HepG2 (cell line): ENCODE measurements at regions not wholly inside any gene's neighbourhood (a gene's known extent, or its start where the extent isn't known, plus 50 kb on each side); places are given as distances from the start of the nearest gene placed in this dataset.

ENCODE experiments used
- ATAC-seq: fragments of 200-7000 bp; cut with Tn5 transposase; 3 replicates; pipeline ENCODE4 v1.9.1; 2020; ENCODE audit warnings: mild to moderate bottlenecking, moderate library complexity
- BruUV-seq: library from RNA; stranded (reverse); fragments of 400-500 nt; replicated peaks from 2 replicates; lab custom pipeline; 2021; lab: Mats Ljungman, UMichigan
- CTCF ChIA-PET: fragments of 300-600 bp; formaldehyde crosslinking; extraction: SDS; loops from one replicate; lab custom pipeline; 2021; ENCODE audit warnings: low total read pairs, inconsistent platforms, low intra/inter-chr PET ratio; lab: Yijun Ruan, JAX
- POLR2A ChIA-PET: fragments of 350-600 bp; sonication (Branson Sonifier 250); formaldehyde crosslinking; loops from one replicate; lab custom pipeline; 2020; ENCODE audit warnings: antibody characterized with exemption, inconsistent platforms; lab: Yijun Ruan, JAX
- DNase-seq: peaks from one replicate; pipeline ENCODE4 v3.0.0-alpha.2; 2015; ENCODE audit warnings: low spot score
- FAIRE-seq: peaks from 3 replicates; lab custom pipeline; 2011; peaks lifted over from hg19 to GRCh38; lab: Jason Lieb, UNC
- H2AFZ ChIP-seq: one replicate; pipeline ENCODE4 v1.6.1; 2011; ENCODE audit warnings: low read length, inconsistent platforms
- H3K27ac ChIP-seq: fragments of 300-600 bp; 3 replicates; pipeline ENCODE4 v1.8.0; 2011; ENCODE audit warnings: mixed run types, mild to moderate bottlenecking, mixed read lengths, low read length, inconsistent platforms; ENCODE audit not compliant: insufficient read depth; ENCODE audit errors: extremely low read length
- H3K27me3 ChIP-seq, 2 experiments: fragments of 200-600 bp in 1 of 2; 2 replicates in 1 of 2; 3 replicates in 1 of 2; pipeline versions ENCODE4 v1.6.0 to v1.8.0; 2011; ENCODE audit warnings: low read length in 2 of 2, mild to moderate bottlenecking in 2 of 2, moderate library complexity in 2 of 2, inconsistent platforms in 1 of 2; ENCODE audit not compliant: insufficient read depth in 2 of 2, control insufficient read depth in 1 of 2
- H3K36me3 ChIP-seq, 2 experiments: fragments of 200-600 bp in 1 of 2; replicated peaks in 1 of 2; 2 replicates in 1 of 2; 3 replicates in 1 of 2; pipeline versions ENCODE4 v1.5.1 to v1.8.0; 2011; ENCODE audit warnings: low read length in 2 of 2, inconsistent platforms in 1 of 2; ENCODE audit not compliant: insufficient read depth in 2 of 2, control insufficient read depth in 1 of 2
- H3K4me1 ChIP-seq: 2 replicates; pipeline ENCODE4 v1.5.1; 2012; ENCODE audit warnings: low read length, inconsistent platforms; ENCODE audit not compliant: insufficient read depth
- H3K4me2 ChIP-seq: 2 replicates; pipeline ENCODE4 v1.6.0; 2011; ENCODE audit warnings: low read depth, low read length, inconsistent platforms
- H3K4me3 ChIP-seq, 3 experiments: fragments of 200-600 bp in 1 of 3; sonication (generic), shearing (Covaris generic) in 1 of 3; replicated peaks in 1 of 3; 2 replicates each; pipeline ENCODE4 v1.5.1; 2011 to 2016; ENCODE audit warnings: low read length in 3 of 3, inconsistent platforms in 2 of 3, low read depth in 2 of 3, mild to moderate bottlenecking in 2 of 3, control low read depth in 1 of 3, mixed read lengths in 1 of 3; ENCODE audit not compliant: insufficient read depth in 1 of 3
- H3K79me2 ChIP-seq: one replicate; pipeline ENCODE4 v1.6.1; 2011; ENCODE audit warnings: low read length, inconsistent platforms; ENCODE audit not compliant: insufficient read depth
- H3K9ac ChIP-seq: 2 replicates; pipeline ENCODE4 v1.6.0; 2011; ENCODE audit warnings: mild to moderate bottlenecking, low read depth, low read length, inconsistent platforms; ENCODE audit not compliant: insufficient read depth
- H3K9me3 ChIP-seq: 2 replicates; pipeline ENCODE4 v1.5.1; 2012; ENCODE audit warnings: mild to moderate bottlenecking, low read length
- H4K20me1 ChIP-seq: 2 replicates; pipeline ENCODE4 v1.6.0; 2011; ENCODE audit warnings: inconsistent platforms, mild to moderate bottlenecking, low read length, moderate library complexity; ENCODE audit not compliant: insufficient read depth
- ATF7-NPFF ChIP-seq: sonication (generic); formaldehyde crosslinking; IDR thresholded peaks from 2 replicates; pipeline ENCODE4 v1.8.1; 2023; ENCODE audit warnings: mild to moderate bottlenecking, low read depth, missing genetic modification reagents, moderate library complexity
- CCDC6 ChIP-seq: sonication (generic); formaldehyde crosslinking; IDR thresholded peaks from 2 replicates; pipeline ENCODE4 v1.8.1; 2022; ENCODE audit warnings: mild to moderate bottlenecking, missing genetic modification reagents, moderate library complexity
- HNRNPH1 ChIP-seq: fragments of 200-400 bp; formaldehyde crosslinking; optimal IDR thresholded peaks from 2 replicates; pipeline ENCODE3; 2017; ENCODE audit warnings: mild to moderate bottlenecking, low read depth, low read length
- HOXA9 ChIP-seq: sonication (generic); formaldehyde crosslinking; IDR thresholded peaks from 2 replicates; pipeline ENCODE4 v1.8.1; 2022; ENCODE audit warnings: missing genetic modification reagents, mild to moderate bottlenecking, moderate library complexity, borderline replicate concordance
- NCOR1 ChIP-seq: fragments of 200-600 bp; sonication (generic); IDR thresholded peaks from 2 replicates; pipeline ENCODE4 v1.7.0; 2017; ENCODE audit warnings: antibody characterized with exemption, low read length, borderline replicate concordance
- NR2F1 ChIP-seq, 2 experiments: fragments of 450-650 bp in 1 of 2; formaldehyde crosslinking in 1 of 2; IDR thresholded peaks; 2 replicates each; pipeline versions ENCODE4 v1.5.0 to v1.6.1; 2016 to 2020; ENCODE audit warnings: mild to moderate bottlenecking in 1 of 2, missing compliant biosample characterization in 1 of 2, missing genetic modification reagents in 1 of 2, moderate library complexity in 1 of 2
- SP1 ChIP-seq, 2 experiments: fragments of 450-650 bp in 1 of 2; sonication (generic) in 1 of 2; formaldehyde crosslinking in 1 of 2; IDR thresholded peaks; 2 replicates each; pipeline versions ENCODE4 v1.4.0 to v1.6.1; 2016 to 2020; ENCODE audit warnings: missing genetic modification reagents in 1 of 2
- ZBTB2 ChIP-seq: sonication (generic); formaldehyde crosslinking; IDR thresholded peaks from 2 replicates; pipeline ENCODE4 v1.8.0; 2022; ENCODE audit warnings: low read depth, missing genetic modification reagents
- ZBTB7B ChIP-seq: sonication (generic); formaldehyde crosslinking; IDR thresholded peaks from 2 replicates; pipeline ENCODE4 v1.4.0; 2020; ENCODE audit warnings: missing genetic modification reagents
- ZNF121 ChIP-seq: sonication (generic); formaldehyde crosslinking; IDR thresholded peaks from 2 replicates; pipeline ENCODE4 v1.5.0; 2020; ENCODE audit warnings: mild to moderate bottlenecking, missing genetic modification reagents
- ZNF138 ChIP-seq: sonication (generic); formaldehyde crosslinking; IDR thresholded peaks from 2 replicates; pipeline ENCODE4 v1.5.0; 2020; ENCODE audit warnings: mild to moderate bottlenecking, low read depth, missing genetic modification reagents
- ZNF282 ChIP-seq: fragments of 450-650 bp; IDR thresholded peaks from 2 replicates; pipeline ENCODE4 v1.6.1; 2018; ENCODE audit not compliant: partially characterized antibody
- ZNF317 ChIP-seq: sonication (generic); formaldehyde crosslinking; IDR thresholded peaks from 2 replicates; pipeline ENCODE4 v1.5.0; 2020; ENCODE audit warnings: mild to moderate bottlenecking, missing genetic modification reagents
- ZNF878 ChIP-seq: sonication (generic); formaldehyde crosslinking; IDR thresholded peaks from 2 replicates; pipeline ENCODE4 v1.8.1; 2023; ENCODE audit warnings: mild to moderate bottlenecking, missing genetic modification reagents, moderate library complexity
- WGBS: methylation state at CpG from one replicate; pipeline ENCODE4 v1.1.6; 2017; ENCODE audit warnings: low lambda C conversion rate; 5-methylcytosine and 5-hydroxymethylcytosine counted together
- in situ Hi-C: cut with HindIII; loops from 2 replicates; pipeline ENCODE4 v1.10.0; 2017; ENCODE audit warnings: low pct_unique_long_range_greater_than_20kb; ENCODE audit not compliant: extremely low pct_ligation_motif_present
- intact Hi-C: fragments of 100-400 bp; cut with micrococcal nuclease; formaldehyde crosslinking; loops from one replicate; pipeline ENCODE4 v1.10.0; 2022; ENCODE audit not compliant: unreplicated experiment
- TF ChIP-seq, protein P1 (sequence below): sonication (generic); formaldehyde crosslinking; IDR thresholded peaks from 2 replicates; pipeline ENCODE4 v1.4.0; 2020; ENCODE audit warnings: missing genetic modification reagents

GRCh38 chr3:81080608-81081007, 680.8 kb downstream of the GBE1 start:
- in situ Hi-C loops: no loop called here
- Histone ChIP-seq H3K4me2 (no peak overlapping the region), H3K9me3 (no peaks in the 10 kb centered on the region), H3K27me3 (no peaks in the 10 kb centered on the region), H3K36me3 (no peaks in the 10 kb centered on the region), H3K79me2 (no peaks in the 10 kb centered on the region), H3K4me1 (no peaks in the 10 kb centered on the region), H3K9ac (no peak overlapping the region), H3K4me3 (no peak overlapping the region), H3K27ac (no peak overlapping the region), H2AFZ (no peak overlapping the region), H4K20me1 (no peaks in the 10 kb centered on the region)
- WGBS: 42% methylated on average over 5 of the region's 5 CpGs
- TF ChIP-seq ZNF878 (CRISPR knock-in tag) (no peak), HNRNPH1 (no peak), ZNF282 (no peak)
- BruUV-seq: no TSS peak
- no peak for ATAC-seq
- ChIA-PET CTCF (no interaction called here), POLR2A (no interaction called here)
- FAIRE-seq: no peak
- DNase-seq: no peak
- intact Hi-C loops: no loop called here

DNA sequence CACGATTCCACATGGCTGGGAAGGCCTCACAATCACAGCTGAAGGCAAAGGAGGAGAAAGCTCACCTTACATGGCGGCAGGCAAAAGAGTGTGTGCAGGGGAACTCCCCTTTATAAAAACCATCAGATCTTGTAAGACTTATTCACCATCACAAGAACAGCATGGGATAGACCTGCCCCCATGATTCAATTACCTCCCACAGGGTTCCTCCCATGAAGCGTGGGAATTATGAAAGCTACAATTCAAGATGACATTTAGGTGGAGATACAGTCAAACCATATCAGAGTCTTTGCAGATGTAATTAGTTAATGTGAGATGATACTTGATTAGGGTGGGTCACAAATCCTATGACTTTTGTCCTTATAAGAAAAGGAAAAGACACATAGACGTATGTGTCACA, 688.9 kb downstream of the GBE1 start:
- CTCF ChIA-PET: no interaction called here
- FAIRE-seq (no peak), ATAC-seq (no peak), DNase-seq (no peak)
- intact Hi-C loops: no loop called here
- no peak overlapping the region for H3K9ac ChIP-seq
- H3K4me2 ChIP-seq: no peak overlapping the region
- no peaks in the 10 kb centered on the region for H4K20me1 ChIP-seq
- H3K36me3 ChIP-seq: no peaks in the 10 kb centered on the region
- no peak overlapping the region for H3K27ac ChIP-seq
- no peak for TF ChIP-seq ZBTB2
- no peak for TF ChIP-seq ATF7-NPFF
- no peak for TF ChIP-seq ZNF121
- TF ChIP-seq ZNF138: no peak
- TF ChIP-seq CCDC6 (CRISPR knock-in tag): no peak
- no peak for TF ChIP-seq SP1 (IDR thresholded peaks at IDR 0.05)
- no peak for TF ChIP-seq SP1 (CRISPR knock-in tag; IDR thresholded peaks at IDR 0.05)
- no peak for TF ChIP-seq ZBTB7B
- no peak for TF ChIP-seq NCOR1
- TF ChIP-seq ZNF317 (CRISPR knock-in tag): no peak
- TF ChIP-seq HOXA9 (CRISPR knock-in tag): no peak
- TF ChIP-seq, protein P1, sequence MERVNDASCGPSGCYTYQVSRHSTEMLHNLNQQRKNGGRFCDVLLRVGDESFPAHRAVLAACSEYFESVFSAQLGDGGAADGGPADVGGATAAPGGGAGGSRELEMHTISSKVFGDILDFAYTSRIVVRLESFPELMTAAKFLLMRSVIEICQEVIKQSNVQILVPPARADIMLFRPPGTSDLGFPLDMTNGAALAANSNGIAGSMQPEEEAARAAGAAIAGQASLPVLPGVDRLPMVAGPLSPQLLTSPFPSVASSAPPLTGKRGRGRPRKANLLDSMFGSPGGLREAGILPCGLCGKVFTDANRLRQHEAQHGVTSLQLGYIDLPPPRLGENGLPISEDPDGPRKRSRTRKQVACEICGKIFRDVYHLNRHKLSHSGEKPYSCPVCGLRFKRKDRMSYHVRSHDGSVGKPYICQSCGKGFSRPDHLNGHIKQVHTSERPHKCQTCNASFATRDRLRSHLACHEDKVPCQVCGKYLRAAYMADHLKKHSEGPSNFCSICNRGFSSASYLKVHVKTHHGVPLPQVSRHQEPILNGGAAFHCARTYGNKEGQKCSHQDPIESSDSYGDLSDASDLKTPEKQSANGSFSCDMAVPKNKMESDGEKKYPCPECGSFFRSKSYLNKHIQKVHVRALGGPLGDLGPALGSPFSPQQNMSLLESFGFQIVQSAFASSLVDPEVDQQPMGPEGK (CRISPR knock-in tag): no peak
- no peak for TF ChIP-seq NR2F1 (CRISPR knock-in tag; IDR thresholded peaks at IDR 0.05)
- no peaks in the 10 kb centered on the region for H3K4me1 ChIP-seq
- H3K79me2 ChIP-seq: no peaks in the 10 kb centered on the region
- H3K9me3 ChIP-seq: peaks cover 7% of the 10 kb centered on the region; the same call in 1 of the 2 replicates
- BruUV-seq: no TSS peak
- POLR2A ChIA-PET: no interaction called here
- H3K4me3 ChIP-seq: no peak overlapping the region
- in situ Hi-C loops: no loop called here
- H2AFZ ChIP-seq: no peak overlapping the region
- H3K27me3 ChIP-seq: no peaks in the 10 kb centered on the region
- 19% methylated on average over 4 of the region's 4 CpGs for WGBS
